ENCODE measurements at regions not wholly inside any gene's neighbourhood (a gene's known extent, or its start where the extent isn't known, plus 50 kb on each side); places are given as distances from the start of the nearest gene placed in this dataset.

- H3K9me3 ChIP-seq (ENCODE audit: control insufficient read depth, insufficient read depth, low read depth, low read length) = no peaks in the 10 kb centered on the region
- H3K4me1 ChIP-seq (ENCODE audit: control insufficient read depth, insufficient read depth, low read length) = no peaks in the 10 kb centered on the region
- H3K4me3 ChIP-seq (ENCODE audit: low read depth, low read length) = no peak overlapping the region
- CTCF ChIA-PET = no interaction called here
- H3K27ac ChIP-seq (ENCODE audit: extremely low read depth, low read depth, low read length) = no peak overlapping the region
- POLR2A ChIA-PET = no interaction called here
- H3K36me3 ChIP-seq (ENCODE audit: control insufficient read depth in 2 of 2, insufficient read depth in 1 of 2, low read length in 2 of 2) = no peaks in the 10 kb centered on the region
- TF ChIP-seq PATZ1 (tag by site-specific recombination; IDR thresholded peaks at IDR 0.05) (no peak), ZNF292 (tag by site-specific recombination; IDR thresholded peaks at IDR 0.05; ENCODE audit: borderline replicate concordance, low read depth) (no peak), ZNF549 (tag by site-specific recombination; IDR thresholded peaks at IDR 0.05) (no peak), ZNF785 (tag by site-specific recombination; IDR thresholded peaks at IDR 0.05) (no peak), ZNF776 (tag by site-specific recombination; IDR thresholded peaks at IDR 0.05; ENCODE audit: borderline replicate concordance) (no peak), SP3 (tag by site-specific recombination; IDR thresholded peaks at IDR 0.05) (no peak), ZNF335 (tag by site-specific recombination; conservative IDR thresholded peaks at IDR 0.05) (no peak), YY2 (tag by site-specific recombination; IDR thresholded peaks at IDR 0.05) (no peak), ZNF184 (tag by site-specific recombination; IDR thresholded peaks at IDR 0.05) (no peak), ZNF639 (tag by site-specific recombination; IDR thresholded peaks at IDR 0.05) (no peak)
These were observed 205.3 kb downstream of the BUB3 start for GRCh38 chr10:123359539-123359938.

DNA sequence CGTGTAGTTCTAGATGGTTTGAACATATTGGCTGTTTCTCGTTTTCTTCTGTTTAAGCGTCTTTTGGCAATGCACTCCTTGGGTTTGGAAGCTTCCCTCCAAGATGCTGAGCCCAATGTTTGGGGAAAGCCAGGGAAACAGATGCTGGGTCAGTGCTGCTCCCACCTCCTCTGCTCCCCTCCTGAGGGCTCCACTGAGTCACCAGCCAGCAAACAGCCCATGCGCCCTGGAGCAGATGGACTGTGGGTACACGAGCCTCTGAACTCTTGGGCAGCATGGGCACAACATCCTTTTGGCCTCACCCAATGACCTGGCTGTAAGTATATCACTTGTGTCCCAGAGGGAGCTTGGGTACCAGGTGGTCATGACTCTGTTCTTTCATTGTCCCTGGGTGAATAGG is 207.6 kb downstream of the BUB3 start:
- ChIA-PET CTCF (no interaction called here), POLR2A (no interaction called here)
- Histone ChIP-seq H3K27ac (ENCODE audit: extremely low read depth, low read depth, low read length) (no peak overlapping the region), H3K4me3 (ENCODE audit: low read depth, low read length) (no peak overlapping the region), H3K36me3 (ENCODE audit: control insufficient read depth in 2 of 2, insufficient read depth in 1 of 2, low read length in 2 of 2) (no peaks in the 10 kb centered on the region), H3K4me1 (ENCODE audit: control insufficient read depth, insufficient read depth, low read length) (no peaks in the 10 kb centered on the region), H3K9me3 (ENCODE audit: control insufficient read depth, insufficient read depth, low read depth, low read length) (no peaks in the 10 kb centered on the region)
- TF ChIP-seq ZNF654 (tag by site-specific recombination; IDR thresholded peaks at IDR 0.05; ENCODE audit: low read depth) (no peak), ZNF292 (tag by site-specific recombination; IDR thresholded peaks at IDR 0.05; ENCODE audit: borderline replicate concordance, low read depth) (no peak), ZNF585B (tag by site-specific recombination; IDR thresholded peaks at IDR 0.05) (no peak), ZNF623 (tag by site-specific recombination; IDR thresholded peaks at IDR 0.05) (no peak), ZNF202 (tag by site-specific recombination; IDR thresholded peaks at IDR 0.05; ENCODE audit: borderline replicate concordance) (no peak), ZNF529 (tag by site-specific recombination; IDR thresholded peaks at IDR 0.05; ENCODE audit: insufficient replicate concordance) (no peak), ZNF398 (tag by site-specific recombination; IDR thresholded peaks at IDR 0.05) (no peak), ZNF692 (tag by site-specific recombination; IDR thresholded peaks at IDR 0.05) (no peak), ZNF561 (tag by site-specific recombination; IDR thresholded peaks at IDR 0.05; ENCODE audit: borderline replicate concordance) (no peak), ZNF670 (tag by site-specific recombination; IDR thresholded peaks at IDR 0.05; ENCODE audit: low read depth) (no peak), HOXD13 (CRISPR knock-in tag; IDR thresholded peaks at IDR 0.05; ENCODE audit: borderline replicate concordance) (no peak), ZNF521 (tag by site-specific recombination; IDR thresholded peaks at IDR 0.05) (no peak)
- TF ChIP-seq, protein P1, sequence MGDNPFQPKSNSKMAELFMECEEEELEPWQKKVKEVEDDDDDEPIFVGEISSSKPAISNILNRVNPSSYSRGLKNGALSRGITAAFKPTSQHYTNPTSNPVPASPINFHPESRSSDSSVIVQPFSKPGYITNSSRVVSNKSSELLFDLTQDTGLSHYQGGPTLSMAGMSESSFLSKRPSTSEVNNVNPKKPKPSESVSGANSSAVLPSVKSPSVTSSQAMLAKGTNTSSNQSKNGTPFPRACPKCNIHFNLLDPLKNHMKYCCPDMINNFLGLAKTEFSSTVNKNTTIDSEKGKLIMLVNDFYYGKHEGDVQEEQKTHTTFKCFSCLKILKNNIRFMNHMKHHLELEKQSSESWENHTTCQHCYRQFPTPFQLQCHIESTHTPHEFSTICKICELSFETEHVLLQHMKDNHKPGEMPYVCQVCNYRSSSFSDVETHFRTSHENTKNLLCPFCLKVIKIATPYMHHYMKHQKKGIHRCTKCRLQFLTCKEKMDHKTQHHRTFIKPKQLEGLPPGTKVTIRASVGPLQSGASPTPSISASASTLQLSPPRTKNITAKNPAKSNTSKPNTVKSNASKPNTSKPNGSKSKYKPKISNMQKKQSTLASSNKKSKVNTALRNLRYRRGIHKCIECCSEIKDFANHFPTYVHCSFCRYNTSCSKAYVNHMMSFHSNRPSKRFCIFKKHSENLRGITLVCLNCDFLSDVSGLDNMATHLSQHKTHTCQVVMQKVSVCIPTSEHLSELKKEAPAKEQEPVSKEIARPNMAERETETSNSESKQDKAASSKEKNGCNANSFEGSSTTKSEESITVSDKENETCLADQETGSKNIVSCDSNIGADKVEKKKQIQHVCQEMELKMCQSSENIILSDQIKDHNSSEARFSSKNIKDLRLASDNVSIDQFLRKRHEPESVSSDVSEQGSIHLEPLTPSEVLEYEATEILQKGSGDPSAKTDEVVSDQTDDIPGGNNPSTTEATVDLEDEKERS (tag by site-specific recombination; IDR thresholded peaks at IDR 0.05) = no peak

Measured in HEK293 (cell line).